RCC 7860 (cell line): ENCODE measurements at regions not wholly inside any gene's neighbourhood (a gene's known extent, or its start where the extent isn't known, plus 50 kb on each side); places are given as distances from the start of the nearest gene placed in this dataset.

Source experiments
- DNase-seq: peaks from one replicate; pipeline ENCODE4 v3.0.0-alpha.2; 2015; ENCODE audit warnings: low spot score
- FAIRE-seq: peaks from 2 replicates; lab custom pipeline; 2012; peaks lifted over from hg19 to GRCh38; lab: Jason Lieb, UNC

- FAIRE-seq (no peak), DNase-seq (no peak)
Observed at GRCh38 chr11:109791337-109791736, 301.9 kb upstream of the ZC3H12C start.

GRCh38 chr11:109794501-109794900 lies 298.7 kb upstream of the ZC3H12C start:
- DNase-seq: no peak
- FAIRE-seq: no peak

- FAIRE-seq: peak; percentile 83
- DNase-seq: peak; percentile 48
Observed at GRCh38 chr11:109795234-109795633, 298.0 kb upstream of the ZC3H12C start.

GRCh38 chr11:109796253-109796652 lies 296.9 kb upstream of the ZC3H12C start:
- DNase-seq (no peak), FAIRE-seq (no peak)

- FAIRE-seq: no peak
- DNase-seq: no peak
Observed at GRCh38 chr11:109798521-109798920, 294.7 kb upstream of the ZC3H12C start.

GRCh38 chr11:109799604-109800003 lies 293.6 kb upstream of the ZC3H12C start:
- DNase-seq (no peak), FAIRE-seq (no peak)

GRCh38 chr11:109804911-109805310 lies 288.3 kb upstream of the ZC3H12C start:
- FAIRE-seq (no peak), DNase-seq (no peak)

- DNase-seq (no peak), FAIRE-seq (no peak)
Observed at GRCh38 chr11:109806205-109806604, 287.0 kb upstream of the ZC3H12C start.

- FAIRE-seq: no peak
- DNase-seq: no peak
Observed at GRCh38 chr11:109808569-109808968, 284.6 kb upstream of the ZC3H12C start.

GRCh38 chr11:109814824-109815223 lies 278.4 kb upstream of the ZC3H12C start:
- no peak for DNase-seq
- no peak for FAIRE-seq

- no peak for FAIRE-seq
- DNase-seq: no peak
Observed at GRCh38 chr11:109815500-109816150, 277.6 kb upstream of the ZC3H12C start.

GRCh38 chr11:109818290-109818689 lies 274.9 kb upstream of the ZC3H12C start:
- DNase-seq (no peak), FAIRE-seq (no peak)

GRCh38 chr11:109819410-109819809 lies 273.8 kb upstream of the ZC3H12C start:
- DNase-seq (no peak), FAIRE-seq (no peak)

GRCh38 chr11:109821511-109821910 lies 271.7 kb upstream of the ZC3H12C start:
- FAIRE-seq: no peak
- DNase-seq: no peak

- DNase-seq (no peak), FAIRE-seq (no peak)
Observed at GRCh38 chr11:109822436-109823102, 270.6 kb upstream of the ZC3H12C start.

- DNase-seq (no peak), FAIRE-seq (no peak)
Observed at GRCh38 chr11:109828387-109828786, 264.8 kb upstream of the ZC3H12C start.

GRCh38 chr11:109838026-109838425 lies 255.2 kb upstream of the ZC3H12C start:
- FAIRE-seq (no peak), DNase-seq (no peak)

GRCh38 chr11:109845437-109845836 lies 247.8 kb upstream of the ZC3H12C start:
- no peak for DNase-seq
- FAIRE-seq: no peak

- DNase-seq: no peak
- no peak for FAIRE-seq
Observed at GRCh38 chr11:109847621-109848020, 245.6 kb upstream of the ZC3H12C start.

- DNase-seq (no peak), FAIRE-seq (no peak)
Observed at GRCh38 chr11:109849051-109849450, 244.1 kb upstream of the ZC3H12C start.

GRCh38 chr11:109849946-109850345 lies 243.2 kb upstream of the ZC3H12C start:
- DNase-seq (no peak), FAIRE-seq (no peak)

- DNase-seq (no peak), FAIRE-seq (no peak)
Observed at GRCh38 chr11:109851780-109852390, 241.3 kb upstream of the ZC3H12C start.
